HFFc6 (cell line): ENCODE measurements at regions not wholly inside any gene's neighbourhood (a gene's known extent, or its start where the extent isn't known, plus 50 kb on each side); places are given as distances from the start of the nearest gene placed in this dataset.

ENCODE experiments used
- DNase-seq: peaks from one replicate; pipeline ENCODE4 v3.0.0-alpha.2; 2018
- H3K27ac Mint-ChIP-seq: 2 replicates; pipeline ENCODE4 v1.8.0; 2020; ENCODE audit warnings: mild to moderate bottlenecking, mixed read lengths
- H3K27me3 Mint-ChIP-seq: 2 replicates; pipeline ENCODE4 v1.8.0; 2021; ENCODE audit warnings: mild to moderate bottlenecking, moderate library complexity, mixed read lengths; ENCODE audit not compliant: insufficient read depth
- H3K36me3 Mint-ChIP-seq: 2 replicates; pipeline ENCODE4 v1.8.0; 2021; ENCODE audit warnings: low read depth, mixed read lengths
- H3K4me1 Mint-ChIP-seq: 2 replicates; pipeline ENCODE4 v1.8.0; 2020; ENCODE audit warnings: low read depth, mixed read lengths
- H3K4me3 Mint-ChIP-seq: 2 replicates; pipeline ENCODE4 v1.8.0; 2020; ENCODE audit warnings: mild to moderate bottlenecking, moderate library complexity, mixed read lengths
- H3K9me3 Mint-ChIP-seq: 2 replicates; pipeline ENCODE4 v1.8.0; 2020; ENCODE audit warnings: mild to moderate bottlenecking, mixed read lengths
- TF ChIP-seq, protein P1 (sequence below): fragments of 200-600 bp; sonication (generic); IDR thresholded peaks from 2 replicates; pipeline ENCODE4 v1.5.0; 2021; ENCODE audit warnings: antibody characterized with exemption, mild to moderate bottlenecking

DNA sequence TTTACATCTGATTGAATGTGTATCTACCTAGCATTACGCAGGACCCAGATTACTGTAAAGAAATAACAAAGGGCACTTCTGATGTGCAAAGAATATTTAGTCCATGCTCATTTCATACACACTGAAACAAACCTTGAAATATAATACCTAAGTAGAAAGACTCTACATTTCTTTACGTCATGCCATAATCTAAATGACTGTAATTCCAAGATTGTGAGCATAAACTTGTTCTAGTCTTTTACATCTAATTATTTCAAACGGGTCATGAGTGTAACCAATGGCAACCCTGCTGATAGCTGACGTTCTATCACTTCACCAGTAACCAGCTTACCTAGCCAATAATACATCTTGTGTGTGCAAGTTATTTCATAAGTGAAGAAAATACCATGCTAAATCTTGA is 433.8 kb downstream of the PRKD1 start:
- Mint-ChIP-seq H3K4me3 (no peak overlapping the region), H3K27ac (no peak overlapping the region), H3K4me1 (peaks cover 8% of the 10 kb centered on the region), H3K36me3 (peaks cover 8% of the 10 kb centered on the region), H3K9me3 (peaks cover 9% of the 10 kb centered on the region; the same call in 1 of the 2 replicates), H3K27me3 (no peaks in the 10 kb centered on the region)
- DNase-seq: no peak
- TF ChIP-seq, protein P1, sequence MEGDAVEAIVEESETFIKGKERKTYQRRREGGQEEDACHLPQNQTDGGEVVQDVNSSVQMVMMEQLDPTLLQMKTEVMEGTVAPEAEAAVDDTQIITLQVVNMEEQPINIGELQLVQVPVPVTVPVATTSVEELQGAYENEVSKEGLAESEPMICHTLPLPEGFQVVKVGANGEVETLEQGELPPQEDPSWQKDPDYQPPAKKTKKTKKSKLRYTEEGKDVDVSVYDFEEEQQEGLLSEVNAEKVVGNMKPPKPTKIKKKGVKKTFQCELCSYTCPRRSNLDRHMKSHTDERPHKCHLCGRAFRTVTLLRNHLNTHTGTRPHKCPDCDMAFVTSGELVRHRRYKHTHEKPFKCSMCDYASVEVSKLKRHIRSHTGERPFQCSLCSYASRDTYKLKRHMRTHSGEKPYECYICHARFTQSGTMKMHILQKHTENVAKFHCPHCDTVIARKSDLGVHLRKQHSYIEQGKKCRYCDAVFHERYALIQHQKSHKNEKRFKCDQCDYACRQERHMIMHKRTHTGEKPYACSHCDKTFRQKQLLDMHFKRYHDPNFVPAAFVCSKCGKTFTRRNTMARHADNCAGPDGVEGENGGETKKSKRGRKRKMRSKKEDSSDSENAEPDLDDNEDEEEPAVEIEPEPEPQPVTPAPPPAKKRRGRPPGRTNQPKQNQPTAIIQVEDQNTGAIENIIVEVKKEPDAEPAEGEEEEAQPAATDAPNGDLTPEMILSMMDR: no peak

DNA sequence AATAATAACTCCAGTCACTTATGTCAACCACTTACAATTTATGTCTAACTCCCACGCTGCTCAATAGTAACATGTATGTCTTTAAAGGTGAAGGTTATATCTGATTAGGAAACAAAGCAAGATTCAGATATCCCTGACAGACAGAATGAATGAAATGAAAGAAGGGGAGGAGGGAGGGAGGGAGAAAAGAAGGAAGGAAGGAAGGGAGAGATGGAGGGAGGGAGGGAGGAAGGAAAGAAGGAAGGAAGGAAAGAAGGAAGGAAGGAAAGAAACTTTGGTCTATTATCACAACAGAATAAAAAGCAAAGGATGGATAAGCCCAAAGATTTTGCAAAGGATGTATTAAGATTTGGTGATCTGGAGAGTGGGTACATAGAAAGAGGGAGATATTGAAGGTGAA is 433.3 kb downstream of the PRKD1 start:
- Mint-ChIP-seq H3K27ac (no peak overlapping the region), H3K9me3 (peaks cover 9% of the 10 kb centered on the region; the same call in 1 of the 2 replicates), H3K36me3 (peaks cover 8% of the 10 kb centered on the region), H3K4me1 (peaks cover 8% of the 10 kb centered on the region), H3K4me3 (no peak overlapping the region), H3K27me3 (no peaks in the 10 kb centered on the region)
- TF ChIP-seq, protein P1: no peak
- no peak for DNase-seq

DNA sequence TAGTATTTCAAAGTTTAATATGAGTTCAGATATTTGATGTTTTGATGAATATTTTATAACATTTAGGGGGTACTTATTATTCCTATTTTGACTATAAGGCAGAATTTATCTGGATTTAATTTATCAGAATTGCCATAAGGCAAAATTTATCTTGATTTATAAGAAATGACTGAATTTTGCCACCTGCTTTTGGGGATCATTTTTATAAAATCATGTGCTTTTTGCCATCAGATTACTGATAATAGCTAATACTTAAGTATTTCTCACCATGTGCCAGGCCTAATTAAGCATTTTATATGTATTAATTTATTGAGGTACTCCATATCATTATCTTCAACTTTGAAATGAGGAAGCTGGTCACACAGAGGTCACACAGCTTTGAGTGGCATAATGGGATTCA is 423.7 kb downstream of the PRKD1 start:
- no peaks in the 10 kb centered on the region for H3K27me3 Mint-ChIP-seq
- H3K9me3 Mint-ChIP-seq: peaks cover 9% of the 10 kb centered on the region; the same call in 1 of the 2 replicates
- H3K4me3 Mint-ChIP-seq: no peak overlapping the region
- TF ChIP-seq, protein P1: no peak
- DNase-seq: no peak
- no peak overlapping the region for H3K27ac Mint-ChIP-seq
- peaks cover 12% of the 10 kb centered on the region for H3K36me3 Mint-ChIP-seq
- no peaks in the 10 kb centered on the region for H3K4me1 Mint-ChIP-seq

DNA sequence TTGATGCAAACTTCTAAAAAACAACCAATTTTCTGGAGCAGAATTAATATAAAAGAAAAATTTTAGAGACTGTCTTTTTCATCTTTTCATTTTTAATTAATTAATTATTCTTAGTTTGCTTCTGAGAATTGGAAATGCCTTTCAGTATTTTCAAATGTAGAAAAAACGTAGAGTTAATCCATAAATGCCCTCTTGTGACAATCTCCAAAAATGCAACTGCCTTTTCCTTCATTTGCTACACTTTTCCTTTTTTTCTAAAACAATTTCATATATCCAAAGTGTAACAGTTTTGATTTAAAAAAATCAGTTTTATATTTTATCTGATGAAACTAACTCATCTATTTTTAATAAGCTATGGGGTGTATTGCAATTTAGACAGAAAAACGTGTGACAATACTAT is 409.3 kb downstream of the PRKD1 start:
- 0 out of 2 replicates have a peak, but pooled peaks cover 6% of the 10 kb centered on the region for H3K4me1 Mint-ChIP-seq
- H3K27ac Mint-ChIP-seq: no peak overlapping the region
- H3K4me3 Mint-ChIP-seq: no peak overlapping the region
- peaks cover 6% of the 10 kb centered on the region for H3K36me3 Mint-ChIP-seq
- no peaks in the 10 kb centered on the region for H3K27me3 Mint-ChIP-seq
- H3K9me3 Mint-ChIP-seq: peaks cover 4% of the 10 kb centered on the region; the same call in 1 of the 2 replicates
- TF ChIP-seq, protein P1: peak; percentile 77
- peak; percentile 9 for DNase-seq

DNA sequence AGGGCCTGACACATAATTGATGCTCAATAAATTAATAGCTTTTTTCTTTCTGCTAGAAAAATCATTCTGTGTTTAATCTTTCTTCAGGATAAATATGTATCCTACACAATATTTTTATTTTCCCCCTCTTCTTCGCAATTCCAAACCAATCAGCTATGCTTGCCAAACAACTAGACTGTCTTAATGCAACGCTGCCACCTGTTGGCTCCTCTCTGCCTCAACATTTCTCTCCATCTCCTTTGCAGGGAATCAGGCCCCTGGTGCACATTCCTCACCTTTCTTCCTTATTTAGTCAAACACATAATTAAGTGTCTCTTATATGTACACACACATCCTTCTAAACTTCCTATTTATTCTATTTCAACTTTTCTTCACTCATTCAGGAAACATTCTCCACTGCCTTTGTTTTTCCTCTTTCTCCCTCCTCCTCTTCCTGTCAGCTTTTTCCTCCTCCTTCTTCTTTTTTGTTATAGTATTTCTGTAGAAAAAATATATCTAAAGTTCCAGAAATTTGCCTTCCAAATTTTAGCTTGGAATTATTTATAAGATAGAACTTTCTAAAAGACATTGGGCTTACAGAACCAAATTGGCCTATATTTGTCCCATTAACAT is 406.0 kb downstream of the PRKD1 start:
- Mint-ChIP-seq H3K4me3 (no peak overlapping the region), H3K27ac (no peak overlapping the region), H3K4me1 (no peaks in the 10 kb centered on the region), H3K27me3 (no peaks in the 10 kb centered on the region), H3K9me3 (peaks cover 4% of the 10 kb centered on the region; the same call in 1 of the 2 replicates), H3K36me3 (peaks cover 6% of the 10 kb centered on the region)
- DNase-seq: peak; percentile 2
- TF ChIP-seq, protein P1: peak; percentile 74
